Type B pancreatic cell (in vitro differentiated cells): ENCODE measurements at regions not wholly inside any gene's neighbourhood (a gene's known extent, or its start where the extent isn't known, plus 50 kb on each side); places are given as distances from the start of the nearest gene placed in this dataset.

Source experiments
- DNase-seq: peaks from one replicate; pipeline ENCODE4 v3.0.0; 2021; ENCODE audit warnings: mixed read lengths; ENCODE audit not compliant: unreplicated experiment; ENCODE audit errors: extremely low spot score
- H3K27ac Mint-ChIP-seq: 2 replicates; pipeline ENCODE4 v1.8.0; 2021; ENCODE audit warnings: mild to moderate bottlenecking, mixed read lengths
- H3K27me3 Mint-ChIP-seq: 2 replicates; pipeline ENCODE4 v1.8.0; 2021; ENCODE audit warnings: mixed read lengths
- H3K36me3 Mint-ChIP-seq: 2 replicates; pipeline ENCODE4 v1.8.0; 2021; ENCODE audit warnings: mixed read lengths
- H3K4me1 Mint-ChIP-seq: one replicate; pipeline ENCODE4 v1.8.0; 2021; ENCODE audit warnings: mixed read lengths; ENCODE audit not compliant: unreplicated experiment
- H3K4me3 Mint-ChIP-seq: 2 replicates; pipeline ENCODE4 v1.8.0; 2021; ENCODE audit warnings: mild to moderate bottlenecking, mixed read lengths
- H3K9me3 Mint-ChIP-seq: 2 replicates; pipeline ENCODE4 v1.8.0; 2021; ENCODE audit warnings: mixed read lengths
- CTCF ChIP-seq: fragments of 200-600 bp; sonication (generic); conservative IDR thresholded peaks from 2 replicates; pipeline ENCODE4 v1.5.0; 2021; ENCODE audit warnings: antibody characterized with exemption, mild to moderate bottlenecking

- H3K9me3 Mint-ChIP-seq, result no peaks in the 10 kb centered on the region
- no peak for TF ChIP-seq CTCF
- no peaks in the 10 kb centered on the region for H3K36me3 Mint-ChIP-seq
- H3K27me3 Mint-ChIP-seq, result no peaks in the 10 kb centered on the region
- H3K27ac Mint-ChIP-seq, result no peak overlapping the region
- no peak for DNase-seq
- H3K4me1 Mint-ChIP-seq, result no peaks in the 10 kb centered on the region
- no peak overlapping the region for H3K4me3 Mint-ChIP-seq
Observed at GRCh38 chr7:115689941-115690340, 340.6 kb downstream of the TFEC start.

GRCh38 chr7:115683093-115683492 lies 347.5 kb downstream of the TFEC start:
- Mint-ChIP-seq H3K27me3 (no peaks in the 10 kb centered on the region), H3K36me3 (no peaks in the 10 kb centered on the region), H3K4me1 (peaks cover 12% of the 10 kb centered on the region), H3K4me3 (no peak overlapping the region), H3K9me3 (no peaks in the 10 kb centered on the region), H3K27ac (no peak overlapping the region)
- DNase-seq, result no peak
- TF ChIP-seq CTCF, result no peak

- Mint-ChIP-seq H3K9me3 (no peaks in the 10 kb centered on the region), H3K4me1 (peaks cover 14% of the 10 kb centered on the region), H3K4me3 (no peak overlapping the region), H3K27me3 (no peaks in the 10 kb centered on the region), H3K27ac (no peak overlapping the region), H3K36me3 (no peaks in the 10 kb centered on the region)
- no peak for TF ChIP-seq CTCF
- no peak for DNase-seq
Observed at GRCh38 chr7:115682507-115682906, 348.1 kb downstream of the TFEC start.

GRCh38 chr7:115680921-115681320 lies 349.6 kb downstream of the TFEC start:
- no peaks in the 10 kb centered on the region for H3K36me3 Mint-ChIP-seq
- peaks cover 3% of the 10 kb centered on the region for H3K27me3 Mint-ChIP-seq
- no peak for TF ChIP-seq CTCF
- H3K27ac Mint-ChIP-seq, result no peak overlapping the region
- no peak overlapping the region for H3K4me3 Mint-ChIP-seq
- H3K9me3 Mint-ChIP-seq, result no peaks in the 10 kb centered on the region
- H3K4me1 Mint-ChIP-seq, result peaks cover 19% of the 10 kb centered on the region
- no peak for DNase-seq

- Mint-ChIP-seq H3K4me1 (peaks cover 19% of the 10 kb centered on the region), H3K27ac (no peak overlapping the region), H3K9me3 (no peaks in the 10 kb centered on the region), H3K36me3 (no peaks in the 10 kb centered on the region), H3K4me3 (no peak overlapping the region), H3K27me3 (peaks cover 3% of the 10 kb centered on the region)
- TF ChIP-seq CTCF, result peak; percentile 69
- no peak for DNase-seq
Observed at GRCh38 chr7:115679976-115680375, 350.6 kb downstream of the TFEC start.

GRCh38 chr7:115679423-115679822 lies 351.1 kb downstream of the TFEC start:
- Mint-ChIP-seq H3K4me3 (no peak overlapping the region), H3K36me3 (no peaks in the 10 kb centered on the region), H3K27me3 (peaks cover 3% of the 10 kb centered on the region), H3K9me3 (no peaks in the 10 kb centered on the region), H3K4me1 (peaks cover 23% of the 10 kb centered on the region), H3K27ac (no peak overlapping the region)
- no peak for DNase-seq
- no peak for TF ChIP-seq CTCF
